ENCODE measurements at regions not wholly inside any gene's neighbourhood (a gene's known extent, or its start where the extent isn't known, plus 50 kb on each side); places are given as distances from the start of the nearest gene placed in this dataset.
"Not testable (repeated sequence)": the region's sequence is repeated elsewhere in the genome, so short reads cannot be mapped to it uniquely, and the experiment has no call there.

DNA sequence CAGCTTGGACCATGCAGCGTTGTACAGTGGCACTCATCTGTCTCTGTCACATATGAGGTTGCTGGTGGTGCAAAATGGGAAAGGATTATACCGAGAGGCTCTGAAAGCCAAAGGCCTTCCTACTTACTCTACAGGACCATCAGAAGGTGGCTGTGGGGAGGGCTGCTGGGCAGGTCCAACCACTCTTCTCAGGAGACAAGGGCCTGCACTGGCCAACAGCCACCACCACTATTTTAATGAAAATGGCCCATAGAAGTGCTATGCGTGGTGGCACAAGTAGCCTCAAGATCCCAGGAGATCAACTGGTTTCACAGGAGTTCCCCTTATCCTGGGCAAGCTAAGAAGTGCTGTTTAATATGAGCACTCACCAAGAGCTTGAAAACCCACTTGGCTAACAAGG lies 52.3 kb downstream of the MRPL57 start:
- DNase-seq = no peak

DNA sequence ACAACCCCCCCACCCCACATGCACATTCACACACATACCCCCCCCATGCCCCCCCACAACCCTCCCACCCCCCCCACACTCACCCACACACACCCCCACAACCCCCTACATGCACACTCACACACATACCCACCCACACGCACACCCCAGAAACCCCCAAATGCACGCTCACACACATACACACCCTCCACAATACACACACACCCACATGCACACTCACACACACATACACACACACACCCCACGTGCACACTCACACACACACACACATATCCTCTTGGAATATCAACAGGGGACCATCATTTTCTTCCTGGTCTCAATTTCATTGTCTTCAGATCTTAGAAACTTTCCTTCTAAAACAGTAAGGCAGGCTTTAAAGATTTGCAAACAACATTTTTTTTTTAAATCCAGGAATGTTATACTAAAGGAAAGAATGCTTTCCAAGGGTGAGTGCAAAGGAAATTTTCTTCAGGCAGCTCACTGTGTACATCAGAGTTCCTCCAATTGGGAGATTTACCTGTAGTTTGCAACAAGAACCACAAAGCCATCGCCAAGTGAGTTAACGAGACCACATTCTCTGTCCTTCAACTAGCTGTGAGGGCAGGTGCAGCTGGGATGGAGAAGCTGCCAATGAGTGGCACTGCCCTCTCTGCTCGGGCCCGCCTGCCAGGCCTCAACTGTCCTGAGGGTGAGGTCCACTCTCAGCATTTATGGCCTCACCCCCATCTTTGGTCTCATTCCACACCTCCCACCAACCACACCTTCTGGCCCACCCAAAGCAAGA lies 53.0 kb downstream of the MRPL57 start:
- DNase-seq = no peak

DNA sequence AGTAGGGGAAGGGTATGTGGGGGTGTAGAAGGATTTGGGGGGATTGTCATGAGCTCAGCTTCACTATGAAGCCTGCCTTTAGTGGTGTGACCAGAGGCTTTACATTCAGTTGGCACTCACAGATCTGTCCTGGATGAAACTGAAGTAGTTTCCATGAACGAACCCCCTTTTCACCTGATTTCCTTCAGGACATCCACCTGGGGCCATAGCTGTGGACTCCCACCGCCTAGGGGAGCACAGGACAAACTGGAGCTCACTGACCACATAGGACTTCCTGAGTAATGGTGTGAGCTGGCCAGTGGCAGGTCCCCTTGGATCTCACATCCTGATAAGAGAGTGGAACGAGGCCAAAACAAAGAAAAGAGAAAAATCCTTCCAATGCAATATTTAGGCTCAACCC lies 54.1 kb downstream of the MRPL57 start:
- DNase-seq = no peak

DNA sequence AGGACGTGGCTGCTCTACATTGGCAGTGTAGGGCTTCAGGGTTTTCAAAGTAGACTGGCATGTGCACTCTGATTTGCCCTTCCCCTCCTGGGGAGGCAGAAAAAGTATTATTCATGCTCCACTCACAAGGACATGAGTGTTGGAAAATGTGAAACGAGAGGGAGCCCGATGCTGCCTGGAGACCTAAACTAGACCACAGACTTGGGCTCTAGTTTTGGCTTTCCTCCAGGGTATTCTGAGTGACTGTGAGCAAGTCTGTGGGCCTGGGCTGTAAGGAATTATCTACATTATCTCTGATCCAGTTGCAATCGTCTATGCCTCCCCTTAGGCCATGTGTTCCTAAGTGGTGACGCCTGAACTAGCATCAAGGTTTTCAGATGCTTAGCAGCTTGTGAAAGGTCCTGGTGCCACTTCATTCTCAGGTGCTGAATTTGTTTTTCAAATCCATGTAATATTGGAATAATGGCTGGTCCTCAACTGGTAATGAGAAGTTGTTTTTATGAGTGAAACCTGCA lies 55.0 kb downstream of the MRPL57 start:
- DNase-seq = no peak

DNA sequence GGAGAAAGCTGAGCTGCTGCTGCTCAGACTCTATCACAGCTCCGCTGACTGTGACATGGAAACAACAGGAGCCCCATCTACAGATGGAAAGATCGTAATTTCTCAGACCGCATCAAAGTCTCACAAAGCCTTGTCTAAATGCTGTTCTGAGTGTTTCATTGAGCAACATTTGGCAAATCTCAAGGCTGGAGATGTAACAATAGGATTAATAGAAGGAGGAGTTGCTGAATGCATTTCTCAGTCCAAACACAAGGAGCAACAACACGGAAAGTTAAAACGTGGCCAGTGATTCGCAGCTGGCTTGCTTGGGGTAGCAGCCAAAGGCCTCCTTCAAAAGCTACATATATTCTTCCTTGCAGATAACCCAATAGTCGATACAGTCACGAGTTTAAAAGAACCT lies 55.7 kb downstream of the MRPL57 start:
- DNase-seq = no peak

DNA sequence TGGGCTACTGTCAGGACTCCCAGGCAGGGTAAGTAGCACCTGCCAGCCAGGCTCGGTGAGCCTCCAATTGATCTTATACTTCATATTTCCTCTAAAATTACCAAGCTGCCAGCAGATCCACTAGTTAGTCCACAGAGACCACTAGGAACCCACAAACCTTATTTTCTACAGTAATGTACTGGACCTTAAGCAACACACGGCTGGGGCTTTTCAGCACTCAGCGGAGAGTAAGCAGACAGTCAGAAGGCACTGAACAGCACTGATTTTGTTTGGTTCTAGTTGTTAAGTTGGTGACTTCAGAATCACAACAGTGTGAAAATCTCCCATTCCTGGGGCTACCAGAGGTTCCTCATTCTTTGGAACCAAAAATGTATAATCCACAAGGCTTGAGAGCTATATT lies 56.1 kb downstream of the MRPL57 start:
- no peak for DNase-seq

DNA sequence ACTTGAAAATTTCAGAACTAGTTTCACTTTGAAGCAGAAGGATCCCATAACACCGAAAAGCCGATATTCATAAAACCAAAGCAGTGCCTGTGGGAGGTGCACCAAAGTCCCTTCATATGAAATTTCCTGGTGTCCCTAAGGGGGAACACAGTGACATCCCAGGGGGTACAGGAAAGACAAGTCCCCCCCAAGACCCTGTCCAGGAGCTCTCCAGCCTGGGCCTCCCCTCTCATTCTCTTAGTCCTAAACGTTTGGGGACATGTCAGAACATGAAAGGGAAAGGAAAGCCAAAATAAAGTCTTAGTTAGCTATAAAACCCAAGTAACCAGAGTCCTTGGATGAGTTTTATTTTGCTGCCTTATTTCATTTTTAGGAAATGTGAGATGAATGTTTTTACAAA lies 56.6 kb downstream of the MRPL57 start:
- DNase-seq = no peak

DNA sequence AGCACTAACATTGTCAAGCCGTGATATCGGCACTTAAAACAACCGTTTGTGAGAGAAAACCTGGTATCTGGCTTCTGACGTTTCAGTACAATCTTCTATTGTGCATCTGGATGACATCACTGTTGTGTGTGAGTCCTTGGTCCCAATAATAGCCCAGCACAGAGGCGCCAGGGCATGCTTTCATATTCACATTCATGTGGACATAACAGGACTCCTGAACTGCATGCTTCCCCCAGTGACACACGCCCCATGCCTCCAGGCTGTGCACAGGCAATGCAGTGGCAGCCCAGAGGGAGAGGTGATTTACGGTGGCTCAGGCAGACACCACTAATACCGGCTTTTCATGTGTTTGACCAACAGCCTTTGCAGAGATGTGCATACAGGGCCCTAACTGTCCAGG lies 58.1 kb downstream of the MRPL57 start:
- no peak for DNase-seq

DNA sequence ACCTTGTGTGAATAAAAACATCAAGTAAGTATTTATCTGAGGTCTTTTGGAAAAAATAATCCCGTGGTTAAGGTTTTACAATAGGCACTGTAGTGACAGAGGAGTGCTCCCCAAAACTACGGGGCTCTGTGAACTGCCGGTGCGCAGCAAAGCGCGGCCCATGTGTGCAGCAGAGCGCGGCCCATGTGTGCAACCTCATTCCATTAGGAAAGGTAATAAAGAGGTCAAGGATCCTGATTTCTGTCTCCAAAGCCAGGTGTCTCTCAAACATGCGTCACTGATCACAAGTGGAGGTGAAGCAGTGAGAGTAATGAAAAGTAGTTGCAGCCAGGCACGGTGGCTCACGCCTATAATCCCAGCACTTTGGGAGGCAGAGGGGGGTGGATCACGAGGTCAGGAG lies 58.7 kb downstream of the MRPL57 start:
- DNase-seq = no peak

DNA sequence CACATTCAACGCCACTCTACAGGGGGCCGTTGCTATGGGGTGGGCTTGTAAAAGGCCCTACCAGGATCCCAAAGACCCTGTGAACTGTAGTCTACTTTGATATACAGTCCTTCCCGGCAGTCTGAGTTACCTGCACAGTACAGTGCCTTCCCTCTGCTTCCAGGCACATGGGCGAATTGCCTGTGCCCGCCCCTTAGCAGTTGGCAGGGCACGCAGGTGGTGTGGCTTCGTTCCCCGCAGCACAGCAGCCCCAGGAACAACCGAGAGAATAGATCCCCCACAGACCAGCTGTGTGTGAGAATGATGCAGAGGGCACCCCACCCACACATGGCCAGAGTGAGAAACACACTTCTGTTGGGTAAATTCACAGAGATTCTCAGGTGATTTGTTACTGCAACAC lies 60.6 kb downstream of the MRPL57 start:
- no peak for DNase-seq

DNA sequence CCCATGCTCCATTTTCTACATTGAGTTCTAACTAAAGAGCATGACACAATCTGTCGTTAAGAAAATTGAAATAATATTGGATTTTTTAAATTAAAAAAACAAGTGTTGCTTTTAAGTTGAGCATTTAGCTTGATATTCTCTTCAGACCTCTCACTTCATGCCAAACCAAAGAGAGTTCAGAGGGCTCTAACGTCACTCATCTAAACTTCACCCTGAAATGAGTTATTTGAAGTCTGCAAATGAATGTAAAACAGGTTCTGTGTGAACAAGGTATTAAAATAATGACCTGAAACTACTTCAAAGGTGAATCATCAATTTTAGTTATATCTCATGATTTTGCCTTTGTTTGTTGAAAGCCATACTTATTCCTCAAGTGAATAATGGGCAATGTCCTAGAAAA lies 61.8 kb downstream of the MRPL57 start:
- DNase-seq = no peak

DNA sequence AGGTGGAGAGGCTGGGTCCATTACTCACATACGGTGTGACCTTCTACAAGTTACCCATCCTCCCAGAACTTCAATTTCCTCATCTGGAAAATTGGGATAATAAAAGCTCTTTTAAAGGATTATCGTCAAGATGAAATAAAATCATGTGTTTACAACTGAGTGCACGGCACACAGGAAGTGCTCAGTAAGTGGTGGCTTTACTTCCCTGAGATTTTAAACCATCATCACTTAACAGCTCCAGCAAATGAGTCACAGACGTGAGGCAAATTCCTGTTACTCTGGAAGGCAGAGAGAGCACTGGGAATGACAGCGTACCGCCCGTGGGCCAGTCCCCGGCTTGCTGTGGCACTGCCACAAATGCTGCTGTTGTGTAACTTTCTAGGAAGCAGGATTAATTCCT lies 64.1 kb downstream of the MRPL57 start:
- no peak for DNase-seq

DNA sequence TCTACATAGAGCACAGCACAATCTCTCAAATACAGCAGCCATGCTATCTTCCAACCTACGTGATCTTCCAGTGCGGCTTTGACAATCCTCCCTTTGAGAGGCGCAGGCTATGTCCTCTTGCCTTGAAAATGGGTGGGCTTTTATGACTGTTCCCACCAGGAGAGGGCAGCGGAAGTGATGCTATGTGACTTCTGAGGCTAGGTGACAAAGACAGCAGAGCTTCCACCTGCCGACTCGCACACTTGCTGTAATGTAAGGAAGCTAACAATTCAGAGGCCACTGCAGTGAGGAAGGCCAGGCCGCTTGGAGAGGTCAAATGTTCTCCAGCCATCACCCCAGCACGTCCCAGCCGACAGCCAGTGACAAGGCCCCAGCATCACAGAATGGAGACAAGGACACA lies 65.8 kb downstream of the MRPL57 start:
- no peak for DNase-seq

DNA sequence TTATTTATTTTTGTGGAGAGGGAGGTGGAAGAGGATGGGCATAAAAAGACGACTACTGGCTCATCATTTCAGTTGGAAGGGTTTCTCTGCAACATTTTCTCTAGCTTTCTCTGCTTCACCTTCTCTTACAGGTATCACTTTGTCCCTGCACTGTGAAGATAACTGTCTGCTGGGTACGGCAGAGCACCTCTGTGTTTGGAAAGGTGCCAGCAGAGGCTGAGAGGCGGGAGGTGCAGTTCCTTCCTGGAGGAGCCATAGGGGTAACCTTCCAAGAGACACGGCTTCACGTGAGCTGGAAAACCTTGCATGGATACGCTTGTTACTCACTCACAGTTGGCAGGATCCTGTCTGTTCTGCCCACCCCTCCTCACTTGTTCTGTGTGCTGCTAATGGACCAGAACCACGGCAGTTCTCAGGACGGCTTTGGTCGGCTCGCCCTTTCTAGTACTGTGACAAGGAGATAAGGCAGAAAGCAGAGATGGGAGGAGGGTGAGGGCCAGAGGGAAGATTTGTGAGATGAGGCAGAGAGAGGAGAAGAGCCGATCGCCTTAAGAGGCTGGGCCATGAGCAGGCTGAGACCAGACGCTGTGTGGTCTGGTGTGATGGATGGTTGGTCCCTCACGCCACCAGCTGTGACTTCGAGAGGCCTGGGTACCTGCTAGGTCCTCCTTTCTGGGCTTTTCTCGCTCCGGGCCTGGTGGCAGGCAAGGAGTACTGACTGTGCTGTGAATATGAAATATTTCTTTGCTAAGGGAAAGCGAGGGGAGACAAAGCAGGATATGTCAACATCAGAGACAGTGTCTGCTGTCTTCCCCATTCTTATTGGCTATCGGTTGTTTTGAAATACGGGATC lies 66.8 kb downstream of the MRPL57 start:
- DNase-seq = no peak

DNA sequence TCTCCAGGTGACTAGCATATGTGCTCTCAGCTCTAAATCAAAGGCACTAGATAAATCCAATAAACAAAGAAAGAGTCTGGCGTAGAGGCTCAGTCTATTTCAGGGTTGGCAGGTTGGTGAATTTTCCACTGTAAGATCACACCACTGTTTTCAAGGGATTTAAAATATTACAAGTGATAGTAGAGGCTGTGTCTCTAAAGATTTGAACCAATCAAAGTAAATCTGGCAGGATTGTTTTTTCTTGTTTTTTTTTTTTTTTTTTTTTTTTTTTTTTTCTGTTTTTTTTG lies 67.4 kb downstream of the MRPL57 start:
- not testable (repeated sequence) for DNase-seq

DNA sequence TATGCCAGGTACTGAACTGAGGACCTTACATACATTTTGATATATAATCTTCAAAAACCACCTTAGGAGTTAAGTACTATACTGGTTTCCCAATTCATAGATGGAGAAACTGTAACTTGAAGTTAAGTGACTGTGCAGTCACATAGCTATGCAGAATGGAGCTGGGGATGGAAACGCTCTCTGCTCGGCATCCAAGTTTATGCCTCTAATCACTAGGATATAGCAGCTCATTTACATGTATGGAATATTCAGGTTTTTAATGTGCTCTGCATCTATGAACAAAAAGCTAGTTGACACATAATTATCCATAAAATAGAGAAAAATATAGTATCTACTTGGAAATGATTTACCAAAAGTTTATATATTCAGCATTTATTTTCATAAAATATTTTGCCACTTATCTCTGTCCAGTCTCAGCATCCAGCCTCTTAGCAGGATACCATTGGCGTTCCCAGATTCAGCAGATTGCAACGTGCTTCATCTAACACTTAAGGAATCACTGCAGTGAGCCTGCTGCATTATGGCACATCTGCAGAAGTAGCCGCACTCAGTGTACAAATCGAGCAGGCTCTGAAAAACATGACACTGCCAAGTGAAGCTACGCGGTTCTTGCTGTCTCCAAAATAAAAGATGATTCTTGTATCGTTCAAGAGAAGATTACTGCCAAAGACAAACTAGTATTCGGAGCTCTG lies 70.4 kb downstream of the MRPL57 start:
- no peak for DNase-seq

DNA sequence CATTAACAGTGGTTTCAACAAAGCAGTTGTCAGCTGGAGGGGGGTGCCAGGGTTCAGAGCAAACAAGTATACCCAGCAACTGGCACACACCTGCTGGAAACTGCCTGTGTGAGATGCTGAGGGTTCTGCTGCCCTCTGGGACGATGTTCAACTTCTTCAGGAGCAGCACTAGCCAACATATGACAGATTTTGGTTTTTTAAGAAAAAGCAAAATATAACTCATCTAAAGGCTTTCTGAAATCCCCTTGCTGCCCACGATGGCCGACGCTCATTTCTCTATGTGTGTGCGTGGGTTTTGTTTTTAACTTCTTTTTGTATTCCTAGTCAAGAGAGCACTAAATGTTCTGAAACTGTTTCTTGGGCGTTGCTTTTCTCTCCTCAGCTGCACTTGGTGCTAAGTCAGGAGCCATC lies 79.9 kb downstream of the MRPL57 start:
- no peak for DNase-seq

DNA sequence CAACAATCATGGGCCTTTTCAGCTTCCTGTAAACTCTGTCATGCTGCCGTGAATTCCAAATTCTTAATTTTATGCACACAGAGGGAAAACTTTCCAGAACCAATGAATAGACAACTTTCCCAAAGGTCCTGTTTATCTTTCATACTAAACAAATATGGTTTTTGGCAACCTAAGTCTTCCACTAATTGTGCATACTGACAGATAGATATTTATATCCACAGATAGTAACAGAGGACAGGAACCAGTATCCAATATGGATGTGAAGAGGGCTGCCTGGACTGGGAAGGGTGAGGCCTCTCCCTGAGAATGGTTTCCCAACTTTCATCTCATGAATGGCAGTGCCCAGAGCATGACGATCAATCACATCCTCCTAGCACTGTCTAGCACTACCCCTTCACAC lies 80.4 kb downstream of the MRPL57 start:
- no peak for DNase-seq

DNA sequence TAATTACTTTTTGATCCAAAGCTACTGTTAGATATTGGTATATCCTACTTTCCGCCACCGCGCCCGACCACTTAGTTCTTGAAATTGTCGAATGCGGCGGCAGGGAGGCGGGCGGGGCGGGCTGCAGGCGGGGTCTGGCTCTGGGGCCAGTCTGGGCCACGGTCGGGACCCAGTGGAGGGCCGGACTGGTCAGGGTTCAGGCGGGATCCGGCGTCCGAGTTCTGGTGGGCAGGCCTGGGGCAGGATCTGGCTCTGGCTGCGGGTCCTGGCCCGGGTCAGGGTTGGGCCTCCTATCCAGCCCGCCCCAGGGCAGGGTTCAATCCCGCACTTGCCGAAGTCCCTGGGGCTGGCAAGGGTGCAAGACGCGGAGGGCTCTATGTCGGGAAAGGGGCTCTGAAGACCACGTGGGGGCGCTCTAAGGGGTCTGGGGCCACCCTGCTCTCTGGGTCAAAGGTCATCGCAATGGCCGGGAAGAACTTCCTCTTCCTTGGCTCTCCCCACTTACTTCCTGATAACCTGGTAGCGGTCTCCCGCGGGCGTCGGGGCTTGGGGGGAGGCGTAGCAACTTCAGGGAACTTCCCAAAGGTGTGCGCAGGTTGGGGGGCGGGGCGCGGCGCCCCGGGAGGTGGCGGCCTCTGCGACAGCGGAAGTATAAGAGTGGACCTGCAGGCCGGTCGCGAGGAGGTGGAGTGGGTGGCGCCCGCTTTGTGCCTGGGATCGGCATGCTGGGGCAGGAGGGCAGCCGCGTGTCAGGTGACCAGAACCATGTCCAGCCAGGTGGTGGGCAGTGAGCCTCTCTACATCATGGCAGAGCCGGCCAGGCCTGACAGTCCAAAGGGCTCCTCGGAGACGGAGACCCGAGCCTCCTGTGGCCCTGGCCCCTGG lies 83.4 kb downstream of the MRPL57 start:
- DNase-seq = no peak

DNA sequence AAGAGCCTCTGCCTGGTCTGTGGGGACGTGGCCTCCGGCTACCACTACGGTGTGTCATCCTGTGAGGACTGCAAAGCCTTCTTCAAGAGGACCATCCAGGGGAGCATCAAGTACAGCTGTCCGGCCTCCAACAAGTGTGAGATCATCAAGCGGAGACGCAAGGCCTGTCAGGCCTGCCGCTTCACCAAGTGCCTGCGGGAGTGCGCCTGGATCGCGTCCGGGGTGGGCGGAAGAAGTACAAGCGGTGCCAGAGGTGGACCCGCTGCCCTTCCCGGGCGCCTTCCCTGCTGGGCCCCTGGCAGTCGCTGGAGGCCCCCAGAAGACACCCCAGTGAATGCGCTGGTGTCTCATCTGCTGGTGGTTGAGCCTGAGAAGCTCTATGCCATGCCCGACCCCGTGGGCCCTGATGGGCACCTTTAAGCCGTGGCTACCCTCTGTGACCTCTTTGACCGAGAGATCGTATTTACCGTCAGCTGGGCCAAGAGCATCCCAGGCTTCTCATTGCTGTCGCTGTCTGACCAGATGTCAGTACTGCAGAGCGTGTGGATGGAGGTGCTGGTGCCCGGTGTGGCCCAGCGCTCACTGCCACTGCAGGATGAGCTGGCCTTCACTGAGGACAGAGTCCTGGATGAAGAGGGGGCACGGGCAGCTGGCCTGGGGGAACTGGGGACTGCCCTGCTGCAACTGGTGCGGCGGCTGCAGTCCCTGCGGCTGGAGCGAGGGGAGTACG lies 84.3 kb downstream of the MRPL57 start:
- DNase-seq = not testable (repeated sequence)

DNA sequence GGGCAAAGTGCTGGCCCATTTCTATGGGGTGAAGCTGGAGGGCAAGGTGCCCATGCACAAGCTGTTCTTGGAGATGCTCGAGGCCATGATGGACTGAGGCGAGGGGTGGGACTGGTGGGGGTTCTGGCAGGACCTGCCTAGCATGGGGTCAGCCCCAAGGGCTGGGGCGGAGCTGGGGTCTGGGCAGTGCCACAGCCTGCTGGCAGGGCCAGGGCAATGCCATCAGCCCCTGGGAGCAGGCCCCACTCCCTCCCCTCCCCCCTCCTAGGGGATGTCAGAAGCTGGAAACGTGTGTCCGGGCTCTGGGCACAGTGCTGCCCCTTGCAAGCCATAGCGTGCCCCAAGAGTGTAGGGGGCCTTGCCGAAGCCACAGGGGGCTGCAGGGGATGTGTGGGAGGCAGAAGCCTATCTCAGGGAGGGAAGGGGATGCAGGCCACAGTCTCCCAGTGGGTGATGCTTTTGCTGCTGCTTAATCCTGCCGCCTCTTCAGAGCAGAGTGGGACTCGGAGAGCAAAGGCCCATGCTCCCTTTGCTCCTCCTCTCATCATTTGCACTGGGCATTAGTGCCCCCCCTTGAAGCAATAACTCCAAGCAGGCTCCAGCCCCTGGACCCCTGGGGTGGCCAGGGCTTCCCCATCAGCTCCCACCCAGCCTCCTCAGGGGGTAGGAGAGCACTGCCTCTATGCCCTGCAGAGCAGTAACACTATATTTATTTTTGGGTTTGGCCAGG lies 85.2 kb downstream of the MRPL57 start:
- DNase-seq = not testable (repeated sequence)

Data from activated naive CD4-positive, alpha-beta T cell (primary cell).